ENCODE measurements at regions not wholly inside any gene's neighbourhood (a gene's known extent, or its start where the extent isn't known, plus 50 kb on each side); places are given as distances from the start of the nearest gene placed in this dataset.

- H3K9me3 ChIP-seq (ENCODE audit: control insufficient read depth in 2 of 2, insufficient read depth in 1 of 2, low read length in 1 of 2): peaks cover 0 to 5% of the 10 kb centered on the region in 2 donors
- H3K4me3 ChIP-seq (ENCODE audit: low read length in 2 of 2): no peak overlapping the region
- H3K4me1 ChIP-seq (ENCODE audit: control insufficient read depth in 2 of 2, insufficient read depth in 2 of 2, low read length in 2 of 2): peaks cover 3 to 4% of the 10 kb centered on the region in 2 donors
- no peak for DNase-seq (ENCODE audit: low read depth in 6 of 9, low spot score in 9 of 9)
- WGBS: 97% methylated on average over 4 of the region's 4 CpGs
- peaks cover 0 to 5% of the 10 kb centered on the region in 2 donors for H3K27me3 ChIP-seq (ENCODE audit: control insufficient read depth in 2 of 2, insufficient read depth in 1 of 2, low read length in 1 of 2)
- H3K36me3 ChIP-seq (ENCODE audit: control insufficient read depth in 2 of 2, insufficient read depth in 2 of 2, low read length in 1 of 2): no peaks in the 10 kb centered on the region
- no peak overlapping the region for H3K27ac ChIP-seq (ENCODE audit: low read depth in 1 of 2, low read length in 1 of 2)
Measured at GRCh38 chr10:26386781-26387180, 51.4 kb upstream of the APBB1IP start.

Data from thymus (tissue), 11 donors.